Heart left ventricle (tissue), 16 donors: ENCODE measurements at regions not wholly inside any gene's neighbourhood (a gene's known extent, or its start where the extent isn't known, plus 50 kb on each side); places are given as distances from the start of the nearest gene placed in this dataset.

ENCODE experiments used
- ATAC-seq, 4 donors: fragments of 200-7000 bp; cut with Tn5 transposase; one replicate each; pipeline ENCODE4 v1.9.1; 2020 to 2022; ENCODE audit warnings: moderate library complexity in 4 of 4, mild to moderate bottlenecking in 3 of 4, moderate number of reproducible peaks in 1 of 4
- DNase-seq, 5 donors: peaks; one replicate each; pipeline ENCODE4 v3.0.0-alpha.2; 2020
- H3K27ac ChIP-seq, 12 donors: fragments of 200-600 bp; sonication (generic) in 4 of 12; one replicate each; pipeline versions ENCODE4 v1.5.0 to v1.8.0; 2016 to 2022; ENCODE audit warnings: mild to moderate bottlenecking in 2 of 12
- H3K27me3 ChIP-seq, 9 donors: fragments of 200-600 bp; sonication (generic) in 2 of 9; one replicate each; pipeline versions ENCODE4 v1.5.1 to v1.8.0; 2016 to 2022; ENCODE audit warnings: mild to moderate bottlenecking in 3 of 9
- H3K36me3 ChIP-seq, 9 donors: fragments of 200-600 bp; sonication (generic) in 2 of 9; one replicate each; pipeline versions ENCODE4 v1.5.0 to v1.8.0; 2018 to 2022; ENCODE audit warnings: mild to moderate bottlenecking in 2 of 9
- H3K4me1 ChIP-seq, 12 donors: fragments of 200-600 bp; sonication (generic) in 4 of 12; one replicate each; pipeline versions ENCODE4 v1.5.0 to v1.8.0; 2016 to 2022; ENCODE audit warnings: mild to moderate bottlenecking in 3 of 12
- H3K4me3 ChIP-seq, 12 donors: fragments of 200-600 bp; sonication (generic) in 4 of 12; one replicate each; pipeline versions ENCODE4 v1.5.0 to v1.8.0; 2017 to 2022; ENCODE audit warnings: mild to moderate bottlenecking in 9 of 12, moderate library complexity in 4 of 12
- H3K9me3 ChIP-seq, 12 donors: fragments of 200-600 bp; sonication (generic) in 4 of 12; one replicate each; pipeline versions ENCODE4 v1.5.0 to v1.8.0; 2016 to 2022; ENCODE audit warnings: mild to moderate bottlenecking in 1 of 12
- CTCF ChIP-seq, 12 donors: fragments of 200-600 bp; sonication (generic) in 4 of 12; IDR thresholded peaks; one replicate each; pipeline versions ENCODE4 v1.5.0 to v1.8.0; 2018 to 2022; ENCODE audit warnings: antibody characterized with exemption in 12 of 12, mild to moderate bottlenecking in 5 of 12
- POLR2A ChIP-seq, 2 donors: fragments of 450-650 bp; IDR thresholded peaks; one replicate each; pipeline ENCODE4 v1.6.1; 2017; ENCODE audit warnings: antibody characterized with exemption in 2 of 2, mild to moderate bottlenecking in 2 of 2, moderate library complexity in 2 of 2
- WGBS, 4 donors: extraction: QIAGEN DNeasy Blood & Tissue Kit in 2 of 4; methylation state at CpG; one replicate each; pipeline versions ENCODE4 v1.1.5 to v1.1.7; 2013 to 2018; 5-methylcytosine and 5-hydroxymethylcytosine counted together
- intact Hi-C, 10 donors: fragments of 100-400 bp; cut with DNase I; formaldehyde crosslinking; loops; one replicate each; pipeline versions ENCODE4 v1.11.1 to v1.14.2; 2022
- donor health status: ischemic (EF 13 %, LVEDD 7.1; RV severe dilation, severe dysfunction).
- donor health status: healthy with polysubstance abuse.
- donor health status: DM: no; HTN: yes; CAD: no.
- donor health status: DM: no; HTN: no; CAD: no.
- donor health status: ischemic (EF 25% LVEDD 6.9; RV normal size, moderate dysfunction).
- donor health status: ischemic (EF 25% LVEDD 5.7; RV mildly dilated, moderate dysfunction).
- donor health status: healthy.
- donor health status: DM: yes; HTN: yes; CAD: no.
- donor health status: ischemic (EF 35%, LVEDD 5.7; RV mildly dilated, moderate dysfunction).
- donor health status: nonischemic (EF 11% LVEDD 7.7; RV severe dilation, severe dysfunction).
- donor health status: DM: yes; HTN: yes; CAD: no.
- donor health status: PGD.
- donor health status: ischemic (EF 29% LVEDD 5.4; RV normal size, mild dysfunction).
- donor health status: nonischemic (EF 23%, LVEDD 6.1; RV moderate dilation, normal function).

GRCh38 chr4:31134720-31135119 is 414.6 kb downstream of the PCDH7 start:
- WGBS, 4 donors = 18 to 41% (median 22%) methylated on average over 1 of the region's 1 CpG
- H3K9me3 ChIP-seq = no peaks in the 10 kb centered on the region
- ATAC-seq = peak; percentile 90 to 92 (median 91)

GRCh38 chr4:31139767-31140166 is 419.6 kb downstream of the PCDH7 start:
- intact Hi-C loops = no loop called here
- Histone ChIP-seq H3K4me3 (no peak overlapping the region), H3K36me3 (peaks cover 0 to 18% (median 0%) of the 10 kb centered on the region in 9 donors), H3K9me3 (no peaks in the 10 kb centered on the region), H3K27me3 (no peaks in the 10 kb centered on the region), H3K27ac (no peak overlapping the region), H3K4me1 (peaks cover 0 to 14% (median 0%) of the 10 kb centered on the region in 12 donors)
- DNase-seq (no peak), ATAC-seq (no peak)
- TF ChIP-seq POLR2A (IDR thresholded peaks at IDR 0.05) (no peak), CTCF (IDR thresholded peaks at IDR 0.05) (no peak)
- 59 to 74% (median 69%) methylated on average over 1 of the region's 1 CpG for WGBS, 4 donors

More at GRCh38 chr4:31134720-31135119, 414.6 kb downstream of the PCDH7 start:
- Histone ChIP-seq H3K4me1 (peaks cover 0 to 20% (median 2%) of the 10 kb centered on the region in 12 donors), H3K36me3 (no peaks in the 10 kb centered on the region), H3K4me3 (no peak overlapping the region), H3K27me3 (no peaks in the 10 kb centered on the region), H3K27ac (peak overlapping the region in 7 of 12 donors; percentile 30 to 73 (median 35))
- no peak for TF ChIP-seq CTCF (IDR thresholded peaks at IDR 0.05)
- TF ChIP-seq POLR2A (IDR thresholded peaks at IDR 0.05) = no peak
- intact Hi-C loops = no loop called here
- DNase-seq = no peak

DNA sequence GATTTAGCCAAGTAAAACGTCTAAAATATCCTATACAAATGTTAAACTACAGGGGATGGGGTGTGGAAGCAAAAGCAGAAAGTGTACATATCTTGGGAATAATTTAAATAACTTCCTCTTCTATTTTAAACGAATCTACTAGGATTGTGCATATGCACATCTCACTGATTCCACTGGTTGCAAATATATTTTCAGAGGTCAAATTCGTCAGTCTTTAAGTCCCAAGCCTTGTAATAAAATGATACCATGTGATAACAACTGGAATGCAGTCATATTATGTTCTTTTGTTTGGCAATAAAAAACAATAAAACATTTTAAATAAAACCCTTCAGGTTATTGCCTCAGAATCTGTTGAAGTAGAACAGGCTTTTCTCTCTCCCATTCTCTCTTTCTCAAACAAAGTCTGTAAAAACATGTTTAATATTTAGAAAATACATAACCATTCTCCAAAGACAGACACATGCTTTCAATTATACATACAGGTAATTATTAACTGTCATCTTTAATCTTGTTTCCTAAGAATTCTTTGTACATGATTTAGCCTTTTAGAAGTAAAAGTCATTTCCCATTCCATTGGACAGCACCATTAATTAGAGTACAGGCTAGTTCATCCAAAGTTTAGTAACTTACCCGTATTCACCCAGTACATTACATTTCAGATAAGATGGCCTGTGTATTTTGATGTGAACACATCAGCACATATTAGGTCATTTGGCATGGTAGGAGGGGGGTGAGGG is 421.1 kb downstream of the PCDH7 start:
- DNase-seq (no peak), ATAC-seq (no peak)
- Histone ChIP-seq H3K27ac (no peak overlapping the region), H3K9me3 (no peaks in the 10 kb centered on the region), H3K27me3 (no peaks in the 10 kb centered on the region), H3K4me1 (peaks cover 0 to 7% (median 0%) of the 10 kb centered on the region in 12 donors), H3K36me3 (peaks cover 0 to 20% (median 0%) of the 10 kb centered on the region in 9 donors), H3K4me3 (no peak overlapping the region)
- WGBS, 4 donors = 58 to 75% (median 66%) methylated on average over 4 of the region's 4 CpGs
- intact Hi-C loops = no loop called here
- TF ChIP-seq CTCF (IDR thresholded peaks at IDR 0.05) (no peak), POLR2A (IDR thresholded peaks at IDR 0.05) (no peak)

GRCh38 chr4:31141832-31142142 is 421.6 kb downstream of the PCDH7 start:
- H3K36me3 ChIP-seq = peaks cover 0 to 20% (median 0%) of the 10 kb centered on the region in 9 donors
- no peak overlapping the region for H3K4me3 ChIP-seq
- ATAC-seq (no peak), DNase-seq (no peak)
- H3K27ac ChIP-seq = no peak overlapping the region
- H3K27me3 ChIP-seq = no peaks in the 10 kb centered on the region
- peaks cover 0 to 7% (median 0%) of the 10 kb centered on the region in 12 donors for H3K4me1 ChIP-seq
- TF ChIP-seq CTCF (IDR thresholded peaks at IDR 0.05) (no peak), POLR2A (IDR thresholded peaks at IDR 0.05) (no peak)
- WGBS, 4 donors = 90 to 96% (median 91%) methylated on average over 1 of the region's 1 CpG
- no peaks in the 10 kb centered on the region for H3K9me3 ChIP-seq
- intact Hi-C loops = no loop called here
